ENCODE measurements at regions not wholly inside any gene's neighbourhood (a gene's known extent, or its start where the extent isn't known, plus 50 kb on each side); places are given as distances from the start of the nearest gene placed in this dataset.

- no peak for DNase-seq (ENCODE audit: low spot score)
- no peak for TF ChIP-seq CTCF (IDR thresholded peaks at IDR 0.05; ENCODE audit: extremely low read depth, missing control alignments)
Observed at GRCh38 chr22:49081926-49082325, 745.7 kb downstream of the BRD1 start.

GRCh38 chr22:49081261-49081666 is 746.4 kb downstream of the BRD1 start:
- DNase-seq (ENCODE audit: low spot score) = no peak
- no peak for TF ChIP-seq CTCF (IDR thresholded peaks at IDR 0.05; ENCODE audit: extremely low read depth, missing control alignments)

GRCh38 chr22:49080631-49081030 is 747.0 kb downstream of the BRD1 start:
- no peak for DNase-seq (ENCODE audit: low spot score)
- TF ChIP-seq CTCF (IDR thresholded peaks at IDR 0.05; ENCODE audit: extremely low read depth, missing control alignments) = no peak

- TF ChIP-seq CTCF (IDR thresholded peaks at IDR 0.05; ENCODE audit: extremely low read depth, missing control alignments) = no peak
- no peak for DNase-seq (ENCODE audit: low spot score)
Observed at GRCh38 chr22:49079743-49080500, 747.8 kb downstream of the BRD1 start.

GRCh38 chr22:49079027-49079725 is 748.5 kb downstream of the BRD1 start:
- DNase-seq (ENCODE audit: low spot score) = no peak
- TF ChIP-seq CTCF (IDR thresholded peaks at IDR 0.05; ENCODE audit: extremely low read depth, missing control alignments) = no peak

- no peak for TF ChIP-seq CTCF (IDR thresholded peaks at IDR 0.05; ENCODE audit: extremely low read depth, missing control alignments)
Observed at GRCh38 chr22:49078076-49078710, 749.5 kb downstream of the BRD1 start.

GRCh38 chr22:49077586-49077985 is 750.1 kb downstream of the BRD1 start:
- no peak for TF ChIP-seq CTCF (IDR thresholded peaks at IDR 0.05; ENCODE audit: extremely low read depth, missing control alignments)
- DNase-seq (ENCODE audit: low spot score) = no peak

More at GRCh38 chr22:49078076-49078710, 749.5 kb downstream of the BRD1 start:
- no peak for DNase-seq (ENCODE audit: low spot score)

Measured in GM20000 (cell line).